DOHH2 (cell line): ENCODE measurements at regions not wholly inside any gene's neighbourhood (a gene's known extent, or its start where the extent isn't known, plus 50 kb on each side); places are given as distances from the start of the nearest gene placed in this dataset.

ENCODE experiments used
- EZH2phosphoT487 ChIP-seq: fragments of 200-600 bp; sonication (generic); IDR thresholded peaks from 2 replicates; pipeline ENCODE4 v1.6.1; 2017; ENCODE audit warnings: borderline replicate concordance, mild to moderate bottlenecking, antibody characterized with exemption, low read length, moderate library complexity, mixed read lengths
- TF ChIP-seq, protein P1 (sequence below): fragments of 200-600 bp; sonication (generic); IDR thresholded peaks from one replicate; pipeline ENCODE4 v1.5.1; 2014; ENCODE audit warnings: antibody characterized with exemption, mild to moderate bottlenecking, low read depth, low read length; ENCODE audit not compliant: poor library complexity, severe bottlenecking

DNA sequence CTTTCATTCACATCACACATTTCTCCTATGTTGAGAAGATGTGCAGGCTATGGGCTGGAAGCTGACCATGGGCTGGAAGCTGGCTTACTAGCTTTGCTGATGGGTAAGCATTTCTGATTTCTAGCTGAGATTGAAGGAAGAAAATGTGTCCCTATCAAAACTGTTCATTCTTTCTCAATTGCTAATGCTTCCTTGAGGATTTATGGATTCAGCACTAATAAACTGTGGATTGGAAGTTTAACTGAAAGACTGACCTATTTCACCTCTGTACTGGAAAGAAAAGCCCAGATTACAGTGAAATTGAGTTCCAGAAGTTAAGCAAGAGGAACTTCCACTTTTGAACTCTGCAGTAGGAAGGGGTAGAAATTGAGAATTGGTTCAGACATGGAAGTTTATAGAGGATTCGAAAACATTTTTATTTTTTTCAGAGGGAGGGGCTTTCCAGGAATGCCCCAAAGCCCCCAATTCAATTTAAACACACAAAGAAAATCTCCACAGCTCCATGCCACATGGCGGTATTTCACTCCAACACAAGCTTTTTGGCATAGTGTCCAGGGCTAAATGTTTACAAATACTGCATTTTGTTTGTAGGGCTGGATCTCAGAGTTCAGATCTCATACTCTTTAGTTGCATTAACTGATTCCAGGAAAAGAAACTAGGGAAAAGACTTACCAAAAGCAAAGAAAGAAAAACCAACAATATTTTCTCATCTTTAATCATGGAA lies 61.2 kb upstream of the ARGLU1 start:
- TF ChIP-seq, protein P1, sequence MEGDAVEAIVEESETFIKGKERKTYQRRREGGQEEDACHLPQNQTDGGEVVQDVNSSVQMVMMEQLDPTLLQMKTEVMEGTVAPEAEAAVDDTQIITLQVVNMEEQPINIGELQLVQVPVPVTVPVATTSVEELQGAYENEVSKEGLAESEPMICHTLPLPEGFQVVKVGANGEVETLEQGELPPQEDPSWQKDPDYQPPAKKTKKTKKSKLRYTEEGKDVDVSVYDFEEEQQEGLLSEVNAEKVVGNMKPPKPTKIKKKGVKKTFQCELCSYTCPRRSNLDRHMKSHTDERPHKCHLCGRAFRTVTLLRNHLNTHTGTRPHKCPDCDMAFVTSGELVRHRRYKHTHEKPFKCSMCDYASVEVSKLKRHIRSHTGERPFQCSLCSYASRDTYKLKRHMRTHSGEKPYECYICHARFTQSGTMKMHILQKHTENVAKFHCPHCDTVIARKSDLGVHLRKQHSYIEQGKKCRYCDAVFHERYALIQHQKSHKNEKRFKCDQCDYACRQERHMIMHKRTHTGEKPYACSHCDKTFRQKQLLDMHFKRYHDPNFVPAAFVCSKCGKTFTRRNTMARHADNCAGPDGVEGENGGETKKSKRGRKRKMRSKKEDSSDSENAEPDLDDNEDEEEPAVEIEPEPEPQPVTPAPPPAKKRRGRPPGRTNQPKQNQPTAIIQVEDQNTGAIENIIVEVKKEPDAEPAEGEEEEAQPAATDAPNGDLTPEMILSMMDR = no peak
- no peak for TF ChIP-seq EZH2phosphoT487
